PFSK-1 (cell line): ENCODE measurements at regions not wholly inside any gene's neighbourhood (a gene's known extent, or its start where the extent isn't known, plus 50 kb on each side); places are given as distances from the start of the nearest gene placed in this dataset.

Experiments used
- FOXP2 ChIP-seq: optimal IDR thresholded peaks from 2 replicates; pipeline ENCODE3; 2011; ENCODE audit warnings: borderline replicate concordance, control low read depth, inconsistent platforms; ENCODE audit not compliant: insufficient read depth; ENCODE audit errors: extremely low read length, extremely low read depth
- POLR2AphosphoS5 ChIP-seq: IDR thresholded peaks from 2 replicates; pipeline ENCODE4 v1.6.1; 2012; ENCODE audit warnings: low read depth, mild to moderate bottlenecking, control low read depth, low read length, moderate library complexity
- REST ChIP-seq, 2 experiments: IDR thresholded peaks; 2 replicates each; pipeline versions ENCODE4 v1.6.1 to v1.8.0; 2011 to 2012; ENCODE audit warnings: low read depth in 2 of 2, low read length in 2 of 2, control low read depth in 1 of 2, inconsistent platforms in 1 of 2, mild to moderate bottlenecking in 1 of 2, moderate library complexity in 1 of 2; ENCODE audit not compliant: insufficient read depth in 1 of 2
- SIN3A ChIP-seq: IDR thresholded peaks from 2 replicates; pipeline ENCODE4 v1.6.1; 2012; ENCODE audit warnings: mild to moderate bottlenecking, low read length, moderate library complexity, borderline replicate concordance; ENCODE audit not compliant: insufficient read depth
- TAF1 ChIP-seq: IDR thresholded peaks from 2 replicates; pipeline ENCODE4 v1.6.1; 2012; ENCODE audit warnings: low read length, control low read depth, borderline replicate concordance; ENCODE audit not compliant: insufficient read depth

GRCh38 chr12:127860536-127860935 is 406.4 kb upstream of the TMEM132C start:
- no peak for TF ChIP-seq POLR2AphosphoS5
- TF ChIP-seq TAF1 = no peak
- TF ChIP-seq REST (IDR thresholded peaks at IDR 0.05; ENCODE audit: insufficient read depth in 1 of 2, low read depth in 2 of 2, low read length in 2 of 2) = no peak
- TF ChIP-seq SIN3A = no peak
- no peak for TF ChIP-seq FOXP2
